GM18505 (cell line): ENCODE measurements at regions not wholly inside any gene's neighbourhood (a gene's known extent, or its start where the extent isn't known, plus 50 kb on each side); places are given as distances from the start of the nearest gene placed in this dataset.
"Not testable (repeated sequence)": the region's sequence is repeated elsewhere in the genome, so short reads cannot be mapped to it uniquely, and the experiment has no call there.

Experiments used
- ATAC-seq: cut with Tn5 transposase; IDR thresholded peaks from one replicate; pipeline ENCODE4 v1.9.1; 2021; ENCODE audit not compliant: unreplicated experiment
- POLR2A ChIP-seq: IDR thresholded peaks from 4 replicates; pipeline ENCODE4 v1.6.1; 2011; ENCODE audit warnings: borderline replicate concordance; ENCODE audit not compliant: insufficient read depth, insufficient read length; ENCODE audit errors: extremely low read depth

DNA sequence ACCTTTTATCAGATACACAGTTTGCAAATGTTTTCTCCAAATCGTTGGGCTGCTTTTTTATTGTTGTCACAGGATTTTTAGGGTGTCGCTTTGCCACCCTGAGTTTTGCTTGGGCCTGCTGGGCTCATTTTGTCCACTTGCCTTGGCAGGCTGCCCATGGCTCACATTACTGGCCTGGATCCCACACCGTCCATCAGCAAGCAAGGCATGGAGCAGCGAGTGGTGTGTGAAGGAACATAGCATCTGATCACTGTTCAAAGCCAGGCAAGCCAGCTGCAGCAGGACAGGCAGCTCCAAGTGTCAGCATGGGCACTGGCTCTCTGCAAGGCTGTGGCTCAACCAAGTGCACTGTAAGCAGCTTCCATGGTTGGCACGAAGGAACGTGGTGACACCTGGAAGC lies 261.4 kb upstream of the TECRL start:
- TF ChIP-seq POLR2A = no peak
- ATAC-seq = no peak

- ATAC-seq = no peak
- TF ChIP-seq POLR2A = no peak
Measured at GRCh38 chr4:64643841-64644240, 234.6 kb upstream of the TECRL start.

- no peak for ATAC-seq
Measured at GRCh38 chr4:64642936-64643335, 233.7 kb upstream of the TECRL start.

DNA sequence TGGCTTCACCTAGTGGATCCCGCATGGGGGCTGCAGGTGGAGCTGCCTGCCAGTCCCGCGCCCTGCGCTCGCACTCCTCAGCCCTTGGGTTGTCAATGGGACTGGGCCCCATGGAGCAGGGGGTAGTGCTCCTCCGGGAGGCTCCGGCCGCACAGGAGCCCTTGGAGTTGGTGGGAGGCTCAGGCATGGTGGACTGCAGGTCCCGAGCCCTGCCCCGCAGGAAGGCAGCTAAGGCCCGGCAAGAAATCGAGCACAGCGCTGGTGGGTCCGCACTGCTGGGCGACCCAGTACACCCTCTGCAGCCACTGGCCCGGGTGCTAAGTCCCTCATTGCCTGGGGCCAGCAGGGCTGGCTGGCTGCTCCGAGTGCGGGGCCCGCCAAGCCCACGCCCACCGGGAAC lies 231.2 kb upstream of the TECRL start:
- ATAC-seq = not testable (repeated sequence)

More at GRCh38 chr4:64642936-64643335, 233.7 kb upstream of the TECRL start:
- no peak for TF ChIP-seq POLR2A

GRCh38 chr4:64625438-64625837 lies 216.2 kb upstream of the TECRL start:
- ATAC-seq = no peak

GRCh38 chr4:64617800-64618199 lies 208.6 kb upstream of the TECRL start:
- no peak for ATAC-seq

More at GRCh38 chr4:64625438-64625837, 216.2 kb upstream of the TECRL start:
- no peak for TF ChIP-seq POLR2A

DNA sequence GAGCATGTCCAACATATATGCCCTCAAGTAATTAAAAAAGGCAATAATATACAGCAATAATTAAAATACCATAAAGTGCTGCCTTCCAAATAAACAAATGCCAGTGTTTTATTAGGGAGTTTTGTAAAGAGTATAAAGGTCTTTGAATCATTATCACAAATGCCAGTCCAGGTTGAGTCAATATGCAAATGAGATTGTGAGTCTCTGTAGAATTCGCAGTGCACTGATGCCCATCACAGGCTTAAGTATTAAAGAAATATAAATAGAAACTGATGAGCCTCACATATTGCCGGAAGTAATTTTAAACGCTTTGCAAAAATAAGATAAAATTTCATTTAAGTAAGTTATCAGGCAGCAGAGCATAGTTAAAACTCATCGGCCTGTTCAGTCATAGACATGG lies 205.0 kb upstream of the TECRL start:
- ATAC-seq = no peak

More at GRCh38 chr4:64617800-64618199, 208.6 kb upstream of the TECRL start:
- TF ChIP-seq POLR2A = no peak

DNA sequence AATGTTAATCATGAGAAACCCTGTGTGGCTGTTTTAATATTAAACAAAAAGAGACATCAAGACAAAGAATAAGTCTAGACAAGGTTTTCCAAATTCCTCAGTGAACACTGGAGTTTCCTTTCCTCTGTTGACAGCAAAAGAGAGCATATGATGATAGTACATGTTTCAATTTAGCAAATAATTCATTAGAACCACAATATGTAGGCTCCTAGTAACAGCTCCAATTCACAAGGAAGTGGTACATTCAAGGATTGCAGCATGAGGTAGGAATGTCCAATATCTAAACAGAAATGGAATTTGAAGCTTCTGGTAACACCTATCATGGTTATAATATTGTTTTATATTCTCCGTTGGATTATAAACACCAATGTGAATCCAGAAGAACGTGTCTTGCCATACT lies 203.8 kb upstream of the TECRL start:
- no peak for TF ChIP-seq POLR2A
- no peak for ATAC-seq

More for the DNA sequence above, 205.0 kb upstream of the TECRL start:
- no peak for TF ChIP-seq POLR2A

- TF ChIP-seq POLR2A = no peak
- ATAC-seq = no peak
Measured at GRCh38 chr4:64598066-64598465, 188.8 kb upstream of the TECRL start.

GRCh38 chr4:64594723-64595122 lies 185.5 kb upstream of the TECRL start:
- ATAC-seq = no peak
- no peak for TF ChIP-seq POLR2A

DNA sequence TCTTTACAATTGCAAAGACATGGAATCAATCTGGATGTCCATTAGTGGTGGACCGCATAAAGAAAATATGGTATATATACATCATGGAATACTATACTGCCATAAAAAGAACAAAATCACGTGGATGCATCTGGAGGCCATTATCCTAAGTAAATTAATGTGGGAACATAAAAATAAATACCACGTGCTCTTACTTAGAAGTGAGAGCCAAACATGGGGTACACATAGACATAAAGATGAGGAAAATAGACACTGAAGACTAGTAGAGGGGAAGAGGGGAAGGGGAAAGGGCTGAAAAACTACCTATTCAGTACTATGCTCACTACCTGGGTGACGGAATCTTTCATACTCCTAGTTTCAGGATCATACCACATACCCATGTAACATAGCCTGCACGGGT lies 179.3 kb upstream of the TECRL start:
- TF ChIP-seq POLR2A = no peak
- no peak for ATAC-seq

DNA sequence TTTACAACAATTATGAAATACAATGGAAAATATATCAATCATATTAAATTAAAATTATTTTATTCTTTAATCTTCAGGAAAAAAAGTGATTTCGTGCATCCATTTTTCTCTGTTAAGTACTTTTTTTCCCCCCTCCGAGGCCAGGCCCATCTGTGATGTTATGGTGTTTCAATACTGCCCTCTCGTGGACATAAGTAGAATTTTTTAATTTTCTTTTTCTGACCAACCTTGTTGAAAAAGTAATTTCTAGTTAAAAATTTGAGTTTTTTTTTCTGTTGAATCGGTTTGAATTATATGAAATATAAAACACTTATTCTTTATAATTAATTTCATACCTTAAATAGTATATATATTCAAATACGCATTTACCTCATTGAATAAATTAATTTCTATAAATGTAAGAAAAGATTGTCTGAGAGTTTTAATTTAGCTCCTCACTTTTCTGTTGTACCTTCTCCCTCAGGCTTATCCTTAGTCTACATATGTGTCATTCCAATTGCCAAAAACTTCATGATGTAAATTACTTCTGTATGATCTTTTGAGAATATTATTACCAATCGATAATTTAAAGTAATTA lies 175.8 kb upstream of the TECRL start:
- TF ChIP-seq POLR2A = no peak
- no peak for ATAC-seq

DNA sequence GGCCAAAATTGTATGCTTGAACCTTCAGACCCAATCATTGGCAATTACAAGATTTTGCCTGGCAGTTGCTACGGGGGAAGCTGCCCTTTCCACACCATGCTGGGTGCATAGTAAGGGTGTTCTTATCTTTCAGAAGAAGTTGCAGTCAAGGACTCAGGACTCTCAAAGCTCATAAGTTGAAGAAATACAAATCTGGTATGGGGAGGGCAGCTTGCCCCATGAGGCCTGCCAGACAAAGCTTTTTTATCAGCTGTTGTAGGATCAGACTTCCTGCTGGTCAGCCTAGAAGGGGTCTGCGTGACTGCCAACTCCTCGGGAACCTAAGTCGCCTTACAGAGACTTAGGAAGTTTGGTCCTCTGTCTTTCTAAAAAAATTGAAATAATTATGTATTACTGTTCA lies 174.9 kb upstream of the TECRL start:
- no peak for ATAC-seq
- no peak for TF ChIP-seq POLR2A

DNA sequence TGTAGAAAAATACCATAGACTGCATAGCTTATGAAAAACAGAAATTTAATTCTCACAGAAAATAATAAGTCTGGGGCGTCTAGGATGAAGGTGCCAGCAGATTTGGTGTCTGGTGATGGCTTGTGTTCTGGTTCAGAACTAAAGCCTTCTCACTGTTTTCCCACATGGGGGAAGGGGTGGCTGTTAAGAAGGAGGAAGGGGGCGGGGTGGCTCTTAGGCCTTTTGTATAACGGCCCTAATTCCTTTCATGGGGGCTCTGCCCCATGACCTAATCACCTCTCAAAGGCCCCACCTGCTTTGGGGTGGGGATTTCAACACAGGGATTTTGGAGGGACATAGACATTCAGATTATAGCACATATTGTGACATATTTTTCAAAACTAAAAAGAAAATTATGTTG lies 173.2 kb upstream of the TECRL start:
- no peak for ATAC-seq

GRCh38 chr4:64581422-64581821 lies 172.2 kb upstream of the TECRL start:
- ATAC-seq = no peak
- TF ChIP-seq POLR2A = no peak

More for the DNA sequence above, 173.2 kb upstream of the TECRL start:
- no peak for TF ChIP-seq POLR2A

DNA sequence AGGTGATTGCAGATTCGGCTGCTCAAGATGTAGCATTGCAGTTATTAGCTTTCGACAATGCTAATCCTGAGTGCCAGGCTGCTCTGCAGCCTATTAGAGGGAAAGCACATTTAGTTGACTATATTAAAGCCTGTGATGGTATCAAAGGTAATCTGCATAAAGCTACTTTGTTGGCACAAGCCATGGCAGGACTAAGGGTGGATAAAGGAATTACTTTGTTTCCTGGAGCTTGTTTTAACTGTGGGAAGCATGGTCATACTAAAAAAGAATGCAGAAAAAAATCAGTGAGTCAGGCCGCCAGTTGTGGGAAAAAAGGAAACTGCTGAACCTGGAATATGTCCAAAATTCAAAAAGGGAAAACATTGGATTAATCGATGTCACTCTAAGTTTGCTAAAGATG lies 154.9 kb upstream of the TECRL start:
- ATAC-seq = no peak
- TF ChIP-seq POLR2A = no peak

DNA sequence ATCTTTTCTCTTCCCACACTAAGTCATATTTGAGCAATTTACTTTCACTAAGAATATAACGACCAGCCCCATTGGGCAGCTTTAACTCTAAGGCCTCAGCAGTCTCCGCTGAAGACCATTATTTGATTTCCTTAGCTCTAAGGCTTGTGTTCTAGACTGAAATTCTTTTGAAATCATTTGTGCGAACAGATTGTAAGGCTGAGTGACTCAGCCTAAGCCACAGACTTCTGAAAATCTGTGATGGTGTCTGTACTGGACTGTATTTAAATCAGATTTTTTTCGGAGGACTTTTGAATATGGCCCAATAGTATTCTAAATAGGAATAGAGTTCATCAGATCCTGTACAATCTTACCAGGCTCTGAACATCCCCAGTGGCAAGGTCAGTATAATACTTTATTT lies 150.3 kb upstream of the TECRL start:
- TF ChIP-seq POLR2A = no peak
- ATAC-seq = no peak
